Daoy (cell line): ENCODE measurements at regions not wholly inside any gene's neighbourhood (a gene's known extent, or its start where the extent isn't known, plus 50 kb on each side); places are given as distances from the start of the nearest gene placed in this dataset.
"Not testable (repeated sequence)": the region's sequence is repeated elsewhere in the genome, so short reads cannot be mapped to it uniquely, and the experiment has no call there.

ENCODE experiments used
- DNase-seq: peaks from one replicate; pipeline ENCODE4 v3.0.0-alpha.2; 2015; ENCODE audit warnings: low read depth

GRCh38 chr11:86861810-86862209 is 61.5 kb downstream of the PRSS23 start:
- no peak for DNase-seq

- DNase-seq: no peak
Measured at GRCh38 chr11:86863476-86863875, 63.1 kb downstream of the PRSS23 start.

DNA sequence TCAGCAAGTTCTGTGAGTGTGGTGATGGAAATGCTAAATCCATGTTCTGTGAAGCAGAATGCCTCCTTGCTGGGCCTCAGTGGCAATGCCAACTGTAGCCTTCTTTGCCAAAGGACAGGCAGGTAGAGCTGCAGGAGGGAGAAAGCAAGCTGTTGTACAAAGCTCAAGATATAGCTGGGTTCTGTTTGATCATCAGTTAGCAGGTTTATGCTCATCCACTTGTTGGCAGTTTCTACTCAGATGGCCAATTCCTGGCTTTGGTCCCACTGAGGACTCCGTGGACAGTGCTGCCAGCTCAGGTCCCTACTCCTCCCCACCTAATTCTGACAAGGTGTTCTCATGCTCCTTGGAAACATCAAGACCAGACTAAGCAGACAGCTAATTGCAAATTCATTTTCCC is 65.1 kb downstream of the PRSS23 start:
- DNase-seq: no peak

DNA sequence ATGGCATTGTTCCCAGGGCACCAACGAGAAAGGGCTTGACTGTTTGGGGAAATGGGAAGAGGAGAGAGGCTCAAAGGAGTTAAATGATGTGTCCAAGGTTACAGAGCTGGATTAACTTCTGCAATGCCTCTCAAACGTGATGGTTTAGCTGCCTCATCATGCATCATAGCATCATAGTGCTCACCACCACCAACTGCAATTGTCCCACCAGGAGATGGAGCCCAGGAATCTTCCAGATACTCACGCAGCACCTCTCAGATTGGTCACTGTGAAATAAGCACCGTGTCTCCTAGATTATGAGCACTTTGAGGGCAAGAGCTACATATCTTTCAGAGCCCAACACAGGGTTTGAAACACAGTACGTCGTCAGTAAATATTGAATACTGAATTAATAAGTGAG is 69.2 kb downstream of the PRSS23 start:
- DNase-seq: no peak

DNA sequence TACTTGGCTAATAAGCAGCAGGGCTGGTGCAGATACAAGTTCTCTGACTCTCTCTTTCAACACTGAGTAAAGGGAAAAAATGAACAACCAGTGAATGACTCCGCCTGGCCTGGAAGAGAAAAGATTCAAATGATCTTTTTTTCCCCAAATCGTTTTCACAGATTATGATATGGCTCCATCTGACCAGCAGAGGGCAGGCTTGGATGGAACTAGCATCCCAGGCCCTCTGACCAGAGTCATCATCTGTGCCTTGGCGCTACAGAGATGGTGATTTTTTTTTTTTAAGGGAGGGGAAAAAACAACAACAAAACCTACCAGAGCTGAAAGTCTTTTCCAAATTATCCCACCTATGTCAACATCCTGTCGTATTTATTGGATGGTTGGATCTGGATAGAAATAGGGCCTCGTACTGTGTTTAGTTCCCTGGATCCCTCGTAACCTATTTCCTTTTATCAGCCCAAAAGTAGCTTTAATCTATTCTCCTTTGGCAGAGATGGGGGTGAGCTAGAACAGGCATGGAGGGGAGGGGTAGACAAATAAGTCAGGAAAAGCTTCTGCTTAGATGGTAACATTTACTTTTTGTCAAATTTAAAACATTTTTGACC is 69.7 kb downstream of the PRSS23 start:
- peak; percentile 61 for DNase-seq

DNA sequence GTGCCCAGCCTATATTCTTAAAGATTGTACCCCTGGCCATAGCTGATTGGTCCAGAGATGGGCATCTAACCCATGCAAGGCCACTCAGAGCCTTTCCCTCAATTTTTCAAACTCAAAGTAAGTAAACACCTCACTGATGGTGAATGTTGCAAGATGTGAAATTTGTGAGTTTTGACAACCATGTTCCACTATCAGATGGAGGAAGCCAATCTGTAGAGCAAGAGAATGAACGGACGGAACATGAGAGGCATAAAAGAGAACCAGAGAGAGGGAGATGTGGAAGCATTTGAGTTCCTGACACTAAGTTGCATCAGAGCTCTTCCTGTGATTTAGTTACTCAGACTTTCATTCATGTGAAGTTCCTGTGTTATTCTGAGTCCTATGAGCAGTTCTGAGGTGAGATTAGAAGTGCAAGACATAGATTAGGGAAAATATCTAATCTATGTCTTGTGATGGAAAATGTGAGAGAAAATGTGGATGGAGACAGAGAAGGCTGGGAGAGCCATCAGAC is 73.3 kb downstream of the PRSS23 start:
- DNase-seq: no peak

GRCh38 chr11:86874304-86875056 is 74.1 kb downstream of the PRSS23 start:
- no peak for DNase-seq

DNA sequence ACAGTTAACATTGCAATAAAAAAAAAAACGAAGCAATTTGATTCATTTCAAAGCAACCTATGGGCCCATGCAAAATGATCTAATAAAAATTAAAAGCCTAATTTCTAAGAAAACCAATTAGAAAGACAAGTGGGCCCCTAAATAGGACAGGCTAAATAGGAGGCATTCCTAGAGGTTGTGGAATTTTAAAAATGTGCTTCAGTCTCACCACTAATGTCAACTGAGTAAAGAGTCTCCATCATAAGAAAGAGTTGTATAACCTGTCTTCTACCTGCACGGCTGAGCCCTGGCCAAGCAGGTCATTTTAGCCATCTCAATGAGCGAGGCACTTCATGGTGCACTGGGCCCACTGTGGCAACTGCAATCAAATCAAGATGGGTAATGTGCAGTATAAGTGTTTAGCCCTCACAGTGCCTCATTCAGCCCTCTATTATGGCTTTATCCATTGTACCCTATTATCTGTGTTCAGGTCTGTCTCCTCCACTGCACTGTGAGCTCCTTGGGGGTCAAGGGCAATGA is 76.4 kb downstream of the PRSS23 start:
- no peak for DNase-seq

DNA sequence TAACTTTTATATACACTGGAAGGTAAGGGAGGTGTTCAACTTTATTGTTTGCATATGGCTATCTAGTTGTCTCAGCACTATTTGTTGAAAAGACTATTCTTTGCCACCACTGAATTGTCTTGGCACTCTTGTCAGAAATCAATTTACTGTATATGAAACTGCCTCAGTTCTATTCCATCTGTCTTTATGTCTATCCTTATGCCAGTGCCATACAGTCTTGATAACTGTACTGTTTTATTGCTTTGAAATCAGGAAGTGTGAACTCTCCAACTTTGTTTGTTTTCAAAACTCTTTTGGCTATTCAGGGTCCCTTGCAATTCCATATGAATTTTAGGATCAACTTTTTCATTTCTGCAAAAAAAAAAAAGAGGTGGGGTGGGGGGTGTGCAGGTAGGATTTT is 77.2 kb downstream of the PRSS23 start:
- no peak for DNase-seq

- not testable (repeated sequence) for DNase-seq
Measured at GRCh38 chr11:86879241-86879640, 76.0 kb downstream of the FZD4 start.

- no peak for DNase-seq
Measured at GRCh38 chr11:86885311-86885710, 69.9 kb downstream of the FZD4 start.

- DNase-seq: no peak
Measured at GRCh38 chr11:86888164-86889000, 66.8 kb downstream of the FZD4 start.

DNA sequence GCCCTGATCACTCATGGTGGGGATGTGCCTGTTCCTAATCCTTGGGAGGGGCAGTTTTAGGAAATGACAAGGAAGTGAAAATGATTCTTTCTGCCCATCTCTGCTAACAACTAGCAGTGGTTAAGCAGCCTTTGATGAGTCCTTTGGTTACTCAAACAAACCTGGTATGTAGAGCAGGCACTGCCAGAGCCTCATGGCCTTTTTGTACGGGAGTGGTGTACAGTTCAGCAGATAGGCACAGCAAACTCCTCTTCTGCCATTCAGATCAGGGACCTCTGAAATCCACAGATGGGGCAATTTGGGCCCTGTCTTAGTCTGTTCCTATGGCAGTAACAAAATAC is 66.2 kb downstream of the FZD4 start:
- DNase-seq: no peak

DNA sequence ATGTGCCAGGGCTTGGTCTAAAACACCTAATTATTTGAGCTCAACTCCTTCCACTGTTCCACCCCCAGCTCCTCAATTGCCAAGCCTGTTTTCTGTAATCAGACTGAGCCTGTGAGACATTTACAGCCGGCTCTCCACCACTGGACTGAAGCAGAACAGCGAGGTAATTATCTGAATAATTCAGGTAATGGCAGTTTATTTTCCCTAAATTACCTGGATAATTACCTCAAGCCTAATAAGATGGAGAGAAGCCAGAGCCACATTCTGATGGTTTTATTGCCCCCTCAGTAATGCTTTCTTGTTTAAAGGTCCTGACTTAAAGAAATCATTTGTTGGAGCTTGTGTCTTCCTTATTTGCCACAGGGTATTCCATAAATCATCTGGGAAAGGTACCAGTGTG is 64.2 kb downstream of the FZD4 start:
- no peak for DNase-seq

- no peak for DNase-seq
Measured at GRCh38 chr11:86893235-86893634, 62.0 kb downstream of the FZD4 start.
